ENCODE measurements at regions not wholly inside any gene's neighbourhood (a gene's known extent, or its start where the extent isn't known, plus 50 kb on each side); places are given as distances from the start of the nearest gene placed in this dataset.
"Not testable (repeated sequence)": the region's sequence is repeated elsewhere in the genome, so short reads cannot be mapped to it uniquely, and the experiment has no call there.

DNA sequence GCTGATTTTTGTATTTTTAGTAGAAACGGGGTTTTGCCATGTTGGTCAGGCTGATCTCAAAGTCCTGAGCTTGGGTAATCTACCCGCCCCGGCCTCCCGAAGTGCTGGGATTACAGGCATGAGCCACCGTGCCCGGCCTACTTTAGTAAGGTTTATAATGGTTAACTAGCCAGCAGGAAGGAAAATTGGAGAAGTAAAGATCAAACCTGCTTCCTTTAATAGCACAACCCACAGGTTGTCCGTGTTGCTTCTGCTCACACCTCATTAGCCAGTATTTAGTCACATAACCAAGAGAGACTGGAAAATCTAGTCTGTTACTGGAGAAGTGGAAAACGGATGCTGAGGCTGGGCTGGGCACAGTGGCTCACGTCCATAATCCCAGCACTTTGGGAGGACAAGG lies 51.9 kb upstream of the TBL1XR1 start:
- DNase-seq, result no peak

DNA sequence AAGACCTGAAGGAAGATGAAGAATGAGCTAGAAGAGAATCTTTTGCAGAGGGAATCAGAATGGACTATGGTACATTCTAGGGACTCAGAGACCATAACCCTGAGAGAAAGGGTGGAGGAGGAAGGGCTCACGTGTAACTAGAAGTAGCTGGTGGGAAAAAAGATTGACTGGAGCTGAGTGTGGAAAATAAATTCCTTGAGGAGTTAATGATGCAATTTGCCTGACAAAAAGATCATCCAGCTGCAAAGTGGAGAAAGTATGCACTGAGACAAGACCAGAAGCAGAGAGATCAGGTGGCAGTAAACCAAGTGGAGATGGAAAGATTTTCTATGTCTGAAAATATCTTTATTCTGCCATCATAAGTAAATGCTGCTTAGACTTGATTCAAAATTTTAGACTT lies 52.9 kb upstream of the TBL1XR1 start:
- DNase-seq, result peak in 2 of 3 experiments; percentile 11 to 43

- DNase-seq, result no peak
Observed at GRCh38 chr3:177251755-177252154, 54.5 kb upstream of the TBL1XR1 start.

DNA sequence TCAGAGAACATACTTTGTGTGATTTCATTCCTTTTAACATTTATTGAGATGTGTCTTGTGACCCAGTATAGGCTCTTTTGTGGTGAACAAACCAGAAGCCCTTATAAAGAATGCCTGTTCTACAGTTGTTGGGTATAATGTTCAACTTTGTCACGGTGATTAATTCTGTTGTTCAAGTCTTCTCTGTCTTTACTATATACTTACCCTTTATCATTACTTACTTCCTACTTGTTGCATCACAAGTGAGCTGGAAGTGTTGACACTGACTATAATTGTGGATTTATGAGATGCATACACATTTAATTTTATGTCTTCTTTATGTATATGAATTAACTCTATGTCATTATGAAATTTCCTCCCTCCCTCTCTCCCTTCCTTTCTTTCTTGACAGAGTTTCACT lies 59.7 kb upstream of the TBL1XR1 start:
- DNase-seq, result peak in 1 of 3 experiments; percentile 8

DNA sequence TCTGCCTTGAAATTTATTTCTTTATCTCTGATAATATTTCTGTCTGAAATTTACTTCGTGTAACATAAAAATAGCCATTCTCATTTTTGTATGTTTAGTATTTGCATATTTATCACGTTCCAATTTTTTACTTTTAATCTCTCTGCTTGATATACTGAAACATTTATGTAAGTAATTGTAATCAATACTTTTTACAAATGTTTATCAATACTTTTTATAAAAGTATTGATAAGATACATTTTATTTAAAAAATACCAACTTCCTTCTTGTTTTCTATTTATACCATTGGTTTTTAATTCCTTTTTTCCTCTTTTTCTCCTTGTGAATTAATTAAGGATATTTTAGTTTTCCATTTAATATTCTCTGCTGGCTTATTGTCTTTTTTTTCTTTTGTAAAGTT lies 60.3 kb upstream of the TBL1XR1 start:
- no peak for DNase-seq

DNA sequence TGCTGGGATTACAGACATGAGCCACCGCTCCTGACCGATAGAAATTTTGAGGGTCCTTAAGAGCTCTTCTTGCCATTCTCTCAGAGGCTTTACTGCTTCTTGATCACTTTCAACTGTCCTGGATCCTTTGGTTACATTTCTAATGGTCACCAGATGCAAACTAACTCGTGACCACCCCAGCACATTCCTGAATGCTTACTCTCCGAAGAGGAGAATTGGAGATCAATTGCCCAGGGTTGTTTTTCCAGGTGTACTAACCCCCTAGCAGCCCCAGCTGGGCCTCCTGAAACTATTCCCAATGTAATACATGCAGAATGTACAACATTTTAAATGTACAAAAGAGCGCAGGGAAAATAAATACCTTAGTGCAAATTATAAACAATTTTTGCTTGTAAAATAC lies 65.1 kb upstream of the TBL1XR1 start:
- no peak for DNase-seq

DNA sequence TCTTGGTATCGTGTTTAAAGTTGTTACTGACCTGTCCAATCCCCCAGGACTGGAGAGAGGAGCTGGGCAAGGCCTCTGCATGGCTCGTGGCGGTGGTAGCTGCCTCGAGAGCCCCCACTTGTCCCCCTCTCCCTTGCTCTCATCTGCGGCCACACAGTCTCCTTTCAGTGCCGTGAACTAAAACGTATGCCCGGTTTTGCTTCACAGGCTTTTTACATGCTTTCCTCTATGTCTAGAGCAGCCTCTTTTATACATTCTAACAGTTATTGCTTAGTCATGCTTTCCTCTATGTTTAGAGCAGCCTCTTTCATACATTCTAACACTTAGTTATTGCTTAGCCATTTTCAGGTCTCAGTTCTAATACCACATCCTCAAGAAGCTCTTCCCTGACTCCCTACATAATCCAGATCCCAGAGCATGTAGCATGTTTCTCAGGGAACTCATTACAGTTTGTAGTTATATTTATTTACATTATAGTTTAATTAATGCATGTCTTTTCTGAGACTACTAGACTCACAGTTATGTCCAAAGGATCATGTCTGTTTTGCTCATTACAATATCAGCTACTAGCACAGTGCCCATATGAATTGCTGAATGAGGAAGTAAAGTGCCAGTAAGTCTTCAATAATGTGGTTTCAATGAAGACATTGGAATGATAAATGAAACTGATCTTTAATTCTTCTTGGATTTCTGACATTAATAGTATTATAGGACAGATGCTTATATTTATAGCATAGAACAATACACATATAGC lies 66.5 kb upstream of the TBL1XR1 start:
- DNase-seq, result peak in 1 of 3 experiments; percentile 21

- not testable (repeated sequence) for DNase-seq
Observed at GRCh38 chr3:177271811-177272501, 74.7 kb upstream of the TBL1XR1 start.

- DNase-seq, result no peak
Observed at GRCh38 chr3:177278016-177278415, 80.7 kb upstream of the TBL1XR1 start.

DNA sequence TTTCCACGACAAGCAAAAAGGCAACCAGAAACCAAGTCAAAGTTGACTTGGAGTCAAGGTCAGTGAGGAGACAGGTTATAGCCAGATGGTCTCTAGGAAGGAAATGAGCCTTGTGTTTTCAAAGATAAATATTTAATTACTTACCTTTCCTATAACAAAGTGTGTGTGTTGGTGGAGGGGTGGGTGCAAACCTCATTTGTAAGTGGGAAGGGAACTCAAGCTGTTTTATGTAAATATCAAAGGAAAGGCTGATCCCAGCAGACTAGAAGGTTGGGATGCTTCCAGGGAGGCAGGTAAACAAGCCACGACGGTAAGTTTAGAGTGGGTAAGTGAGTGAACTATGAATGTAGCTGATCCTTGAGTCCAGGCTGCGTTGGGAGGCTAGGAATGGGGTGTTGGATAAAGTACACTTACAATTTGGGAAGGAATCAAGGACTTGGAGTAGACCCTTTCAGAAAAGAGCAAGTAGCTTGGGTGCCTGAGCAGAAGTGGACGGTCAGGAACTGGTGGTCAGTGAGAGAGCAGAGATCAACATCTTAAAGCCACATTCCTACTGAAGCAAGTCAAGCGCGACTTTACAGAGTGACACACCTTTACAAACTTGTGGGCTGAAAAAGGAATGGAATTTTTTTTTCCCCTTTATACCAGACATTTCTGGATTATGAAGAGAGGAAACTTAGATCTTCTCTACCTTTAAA lies 82.0 kb upstream of the TBL1XR1 start:
- peak in 2 of 3 experiments; percentile 10 to 39 for DNase-seq

DNA sequence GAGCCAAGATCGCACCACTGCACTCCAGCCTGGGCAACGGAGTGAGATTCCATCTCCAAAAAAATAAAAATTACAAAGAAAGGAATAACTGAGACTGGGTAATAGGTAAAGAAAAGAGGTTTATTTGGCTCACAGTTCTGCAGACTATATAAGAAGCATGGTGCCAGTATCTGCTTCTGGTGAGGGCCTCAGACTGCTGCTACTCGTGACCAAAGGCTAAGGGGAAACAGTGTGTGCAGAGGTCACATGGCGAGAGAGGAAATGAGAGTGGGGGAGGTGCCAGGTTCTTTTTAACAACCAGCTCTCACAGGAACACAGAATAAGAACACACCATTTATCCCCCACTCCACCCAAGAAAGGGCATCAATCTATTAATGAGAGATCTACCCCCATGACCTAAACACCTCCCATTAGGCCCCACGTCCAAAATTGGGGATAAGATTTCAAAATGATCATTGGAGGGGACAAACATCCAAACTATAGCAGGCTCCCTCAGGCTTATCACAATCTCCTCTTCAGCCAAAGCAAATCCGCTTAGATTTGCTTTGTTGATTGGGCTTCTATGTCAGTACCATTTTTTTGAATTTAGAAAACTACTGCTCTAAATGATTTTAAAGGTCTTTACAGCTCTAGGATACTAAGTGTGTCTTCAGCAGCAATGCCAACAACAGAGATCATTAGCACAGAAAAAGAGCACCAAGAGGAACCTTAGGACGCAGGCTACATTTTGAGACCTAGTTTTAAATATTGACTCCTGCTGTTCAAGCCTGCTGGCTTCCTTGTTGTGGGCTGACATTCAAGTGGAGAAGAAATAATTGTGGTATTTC lies 84.2 kb upstream of the TBL1XR1 start:
- DNase-seq, result peak; percentile 38 to 85 (median 85)

- DNase-seq, result peak; percentile 58 to 97 (median 85)
Observed at GRCh38 chr3:177282119-177282655, 84.9 kb upstream of the TBL1XR1 start.

DNA sequence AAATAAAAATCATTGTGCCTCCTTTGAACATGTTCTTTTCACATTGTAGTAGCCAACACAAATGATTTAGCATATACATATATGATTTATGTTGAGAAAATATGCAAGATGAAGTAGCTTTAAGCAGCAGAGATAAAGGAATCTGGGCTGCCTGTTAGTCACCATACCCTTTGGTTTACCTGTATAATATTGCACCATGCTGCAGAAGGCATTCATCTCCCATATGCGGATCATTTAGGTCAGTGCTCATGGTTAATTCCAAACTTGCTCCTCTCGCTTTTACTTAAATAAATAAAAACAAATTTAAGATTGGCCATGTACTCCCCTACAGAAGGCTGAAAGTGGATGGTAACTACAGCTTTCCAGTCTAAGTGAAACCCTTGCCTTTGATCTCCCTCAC lies 86.7 kb upstream of the TBL1XR1 start:
- no peak for DNase-seq

DNA sequence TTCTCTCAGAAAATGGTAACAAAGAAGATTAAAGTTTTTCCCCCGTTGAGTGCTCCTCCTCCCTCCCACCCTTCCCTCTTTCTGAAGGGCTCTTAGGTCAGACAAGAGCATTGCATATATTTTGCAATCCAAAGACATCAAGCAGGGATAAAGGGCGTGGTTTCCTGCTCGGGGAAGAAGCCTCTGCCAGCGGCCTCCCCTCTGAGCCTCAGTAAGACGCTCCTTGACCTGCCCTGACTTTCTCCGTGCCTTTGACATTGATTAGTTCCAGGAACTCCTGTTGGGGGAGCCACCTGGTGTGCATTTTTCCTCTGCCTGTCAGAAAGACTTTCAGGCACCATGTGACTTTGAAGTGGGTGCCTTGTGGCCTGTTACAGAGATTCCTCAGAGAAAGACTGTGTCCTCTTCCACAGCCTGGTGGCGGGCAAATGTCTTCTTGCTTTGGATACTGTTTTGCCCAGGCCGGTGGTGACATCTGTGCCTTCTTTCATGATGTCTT lies 87.2 kb upstream of the TBL1XR1 start:
- peak in 1 of 3 experiments; percentile 88 for DNase-seq

- peak in 1 of 3 experiments; percentile 70 for DNase-seq
Observed at GRCh38 chr3:177286034-177286433, 88.8 kb upstream of the TBL1XR1 start.

- no peak for DNase-seq
Observed at GRCh38 chr3:177287231-177287630, 89.9 kb upstream of the TBL1XR1 start.

DNA sequence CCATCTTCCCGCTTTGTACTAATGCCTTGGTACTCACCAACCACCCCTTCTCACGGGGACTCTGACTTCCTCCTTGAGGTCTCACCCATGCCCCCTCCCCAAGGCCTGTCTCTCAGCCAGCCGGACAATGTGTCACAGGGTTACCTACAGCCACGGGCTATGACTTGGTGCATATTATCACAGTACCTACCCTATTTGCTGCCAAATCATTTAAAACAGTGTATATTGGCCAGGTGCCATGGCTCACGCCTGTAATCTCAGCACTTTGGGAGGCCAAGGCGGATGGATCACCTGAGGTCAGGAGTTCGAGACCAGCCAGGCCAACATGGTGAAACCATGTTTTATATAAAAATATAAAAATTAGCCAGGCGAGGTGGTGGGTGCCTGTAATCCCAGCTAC lies 93.4 kb upstream of the TBL1XR1 start:
- DNase-seq, result no peak

- DNase-seq, result no peak
Observed at GRCh38 chr3:177294221-177294620, 96.9 kb upstream of the TBL1XR1 start.

GRCh38 chr3:177295116-177295515 lies 97.8 kb upstream of the TBL1XR1 start:
- DNase-seq, result no peak

GRCh38 chr3:177299250-177299649 lies 102.0 kb upstream of the TBL1XR1 start:
- no peak for DNase-seq

DNA sequence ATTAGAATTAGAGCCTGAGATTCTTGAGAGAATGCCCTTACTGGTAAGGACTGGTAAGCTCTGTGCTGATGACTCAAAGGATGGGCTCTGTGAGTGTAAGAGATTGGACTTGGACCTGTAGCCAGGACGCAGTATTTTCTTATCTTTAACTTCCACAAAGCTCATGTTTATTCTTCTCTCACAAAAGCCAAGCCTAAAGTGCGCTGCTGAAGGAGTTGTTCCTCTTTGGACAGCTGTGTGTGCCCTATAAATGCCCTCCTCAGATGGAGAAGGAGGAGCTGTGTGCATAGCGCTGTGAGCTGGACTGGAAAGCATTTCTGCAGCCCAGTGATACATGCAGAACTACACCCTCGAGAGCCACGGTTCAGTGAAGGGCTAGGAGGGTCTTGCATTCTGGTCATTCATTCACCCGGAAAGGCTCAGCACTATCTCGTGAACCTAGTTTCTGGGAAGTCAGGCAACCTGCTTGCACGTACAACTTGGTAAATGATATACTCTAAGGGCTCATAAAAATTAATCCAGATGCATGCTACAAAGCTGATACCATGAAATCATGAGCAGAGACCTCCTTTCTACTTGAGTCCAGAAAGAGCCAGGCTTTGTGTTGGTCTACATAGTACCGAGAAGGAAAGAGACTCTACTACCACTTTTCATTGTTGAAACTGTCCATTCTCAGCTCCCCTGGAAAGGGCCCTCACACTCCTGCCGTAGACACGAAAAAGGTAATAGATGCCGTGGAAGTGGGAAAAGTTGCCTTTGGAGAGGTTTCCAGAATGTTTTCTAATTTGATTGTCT lies 103.0 kb upstream of the TBL1XR1 start:
- DNase-seq, result peak in 2 of 3 experiments; percentile 31 to 56
